Gastroesophageal sphincter (tissue), 2 donors: ENCODE measurements at regions not wholly inside any gene's neighbourhood (a gene's known extent, or its start where the extent isn't known, plus 50 kb on each side); places are given as distances from the start of the nearest gene placed in this dataset.

Experiments used
- POLR2A ChIP-seq, 2 donors: fragments of 450-650 bp; IDR thresholded peaks; one replicate each; pipeline ENCODE4 v1.6.1; 2017; ENCODE audit warnings: antibody characterized with exemption in 2 of 2, mild to moderate bottlenecking in 2 of 2, moderate library complexity in 1 of 2
- POLR2AphosphoS5 ChIP-seq: sonication (generic); formaldehyde crosslinking; IDR thresholded peaks from one replicate; pipeline ENCODE4 v1.6.1; 2017; ENCODE audit warnings: antibody characterized with exemption

GRCh38 chr16:85401917-85402766 is 211.0 kb upstream of the GSE1 start:
- TF ChIP-seq POLR2A (IDR thresholded peaks at IDR 0.05), result no peak
- TF ChIP-seq POLR2AphosphoS5, result no peak
